ENCODE measurements at regions not wholly inside any gene's neighbourhood (a gene's known extent, or its start where the extent isn't known, plus 50 kb on each side); places are given as distances from the start of the nearest gene placed in this dataset.
"Not testable (repeated sequence)": the region's sequence is repeated elsewhere in the genome, so short reads cannot be mapped to it uniquely, and the experiment has no call there.

DNA sequence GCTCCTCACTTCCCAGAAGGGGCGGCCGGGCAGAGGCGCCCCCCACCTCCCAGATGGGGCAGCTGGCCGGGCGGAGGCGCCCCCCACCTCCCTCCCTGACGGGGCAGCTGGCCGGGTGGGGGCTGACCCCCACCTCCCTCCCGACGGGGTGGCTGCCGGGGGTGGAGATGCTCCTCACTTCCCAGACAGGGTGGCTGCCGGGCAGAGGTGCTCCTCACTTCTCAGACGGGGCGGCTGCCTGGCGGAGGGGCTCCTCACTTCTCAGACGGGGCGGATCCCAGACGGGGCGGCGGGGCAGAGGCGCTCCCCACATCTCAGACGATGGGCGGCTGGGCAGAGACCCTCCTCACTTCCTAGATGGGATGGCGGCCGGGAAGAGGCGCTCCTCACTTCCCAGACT lies 177.4 kb upstream of the FLRT2 start:
- TF ChIP-seq POLR2A, EP300 (IDR thresholded peaks at IDR 0.05): not testable (repeated sequence)

Data from ovary (tissue), 1 donor.